22Rv1 (cell line): ENCODE measurements at regions not wholly inside any gene's neighbourhood (a gene's known extent, or its start where the extent isn't known, plus 50 kb on each side); places are given as distances from the start of the nearest gene placed in this dataset.

Source experiments
- ZFX ChIP-seq: fragments of 450-650 bp; IDR thresholded peaks from 2 replicates; pipeline ENCODE4 v1.6.1; 2017; ENCODE audit warnings: antibody characterized with exemption, borderline replicate concordance
- TF ChIP-seq, protein P1 (sequence below): fragments of 450-650 bp; IDR thresholded peaks from 2 replicates; pipeline ENCODE4 v1.5.1; 2017; ENCODE audit warnings: mild to moderate bottlenecking

DNA sequence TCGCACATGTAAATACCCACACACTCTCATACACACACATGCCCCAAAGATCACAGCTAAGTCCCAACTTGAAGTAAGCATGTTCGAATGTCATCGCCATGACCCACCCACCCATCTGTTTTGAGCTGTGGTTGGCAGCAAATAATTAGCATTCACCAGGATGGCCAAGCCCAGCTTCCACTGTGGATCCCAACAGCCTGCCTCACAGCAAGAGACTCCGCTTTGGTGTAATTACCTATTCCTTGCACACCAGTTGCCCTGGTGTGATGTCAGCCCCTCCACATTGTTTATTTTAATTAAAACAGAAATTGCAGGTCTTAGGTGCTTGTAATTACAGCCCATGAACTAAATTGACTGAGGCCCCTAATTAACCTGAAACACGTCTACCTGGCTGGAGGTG lies 81.1 kb downstream of the MAFB start:
- TF ChIP-seq, protein P1, sequence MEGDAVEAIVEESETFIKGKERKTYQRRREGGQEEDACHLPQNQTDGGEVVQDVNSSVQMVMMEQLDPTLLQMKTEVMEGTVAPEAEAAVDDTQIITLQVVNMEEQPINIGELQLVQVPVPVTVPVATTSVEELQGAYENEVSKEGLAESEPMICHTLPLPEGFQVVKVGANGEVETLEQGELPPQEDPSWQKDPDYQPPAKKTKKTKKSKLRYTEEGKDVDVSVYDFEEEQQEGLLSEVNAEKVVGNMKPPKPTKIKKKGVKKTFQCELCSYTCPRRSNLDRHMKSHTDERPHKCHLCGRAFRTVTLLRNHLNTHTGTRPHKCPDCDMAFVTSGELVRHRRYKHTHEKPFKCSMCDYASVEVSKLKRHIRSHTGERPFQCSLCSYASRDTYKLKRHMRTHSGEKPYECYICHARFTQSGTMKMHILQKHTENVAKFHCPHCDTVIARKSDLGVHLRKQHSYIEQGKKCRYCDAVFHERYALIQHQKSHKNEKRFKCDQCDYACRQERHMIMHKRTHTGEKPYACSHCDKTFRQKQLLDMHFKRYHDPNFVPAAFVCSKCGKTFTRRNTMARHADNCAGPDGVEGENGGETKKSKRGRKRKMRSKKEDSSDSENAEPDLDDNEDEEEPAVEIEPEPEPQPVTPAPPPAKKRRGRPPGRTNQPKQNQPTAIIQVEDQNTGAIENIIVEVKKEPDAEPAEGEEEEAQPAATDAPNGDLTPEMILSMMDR: no peak
- no peak for TF ChIP-seq ZFX
